Germinal center (tissue), 1 donor: ENCODE measurements at regions not wholly inside any gene's neighbourhood (a gene's known extent, or its start where the extent isn't known, plus 50 kb on each side); places are given as distances from the start of the nearest gene placed in this dataset.

Experiments
- DNase-seq: peaks from one replicate; pipeline ENCODE4 v3.0.0; 2012; ENCODE audit warnings: mixed read lengths, low spot score

GRCh38 chr5:73339051-73339575, 109.5 kb downstream of the FOXD1 start:
- DNase-seq: no peak

DNA sequence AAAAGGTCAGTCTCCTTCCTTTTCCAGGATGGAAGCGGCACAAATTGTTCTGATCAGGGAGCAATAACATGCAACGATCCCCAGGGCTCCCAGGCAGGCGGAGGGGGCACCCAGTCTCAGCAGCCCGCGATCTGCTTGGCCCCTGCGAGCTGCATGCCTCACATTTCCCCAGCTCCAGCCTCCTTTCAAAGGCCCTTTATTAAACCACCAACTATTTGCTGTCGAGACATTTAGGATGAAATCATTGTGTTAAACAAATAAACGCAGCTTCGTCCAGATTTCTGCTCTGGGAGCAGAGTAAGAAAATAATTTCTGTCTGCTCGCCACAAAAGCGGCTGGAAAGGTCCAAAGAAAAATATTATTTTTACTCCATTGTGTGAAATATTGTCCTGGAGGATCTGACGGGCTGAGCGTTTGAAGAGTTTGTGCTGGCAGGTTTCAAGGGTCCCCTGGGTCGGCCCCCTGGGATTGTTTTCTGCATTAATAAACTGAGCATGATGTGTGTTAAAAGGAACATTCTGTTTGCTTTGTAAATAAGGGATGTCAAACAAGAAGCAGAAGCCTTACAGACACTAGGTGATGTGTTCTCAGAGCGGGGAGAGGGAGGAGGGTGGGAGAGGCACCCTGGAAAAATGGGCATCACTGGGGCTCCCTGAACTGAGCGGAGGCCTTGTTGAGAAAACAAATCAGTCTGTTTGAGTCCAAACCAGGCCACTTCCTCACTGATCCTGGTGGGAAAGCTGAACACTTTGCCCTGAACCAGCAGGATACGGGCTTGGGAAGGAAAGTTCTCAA, 110.1 kb downstream of the FOXD1 start:
- DNase-seq: no peak

DNA sequence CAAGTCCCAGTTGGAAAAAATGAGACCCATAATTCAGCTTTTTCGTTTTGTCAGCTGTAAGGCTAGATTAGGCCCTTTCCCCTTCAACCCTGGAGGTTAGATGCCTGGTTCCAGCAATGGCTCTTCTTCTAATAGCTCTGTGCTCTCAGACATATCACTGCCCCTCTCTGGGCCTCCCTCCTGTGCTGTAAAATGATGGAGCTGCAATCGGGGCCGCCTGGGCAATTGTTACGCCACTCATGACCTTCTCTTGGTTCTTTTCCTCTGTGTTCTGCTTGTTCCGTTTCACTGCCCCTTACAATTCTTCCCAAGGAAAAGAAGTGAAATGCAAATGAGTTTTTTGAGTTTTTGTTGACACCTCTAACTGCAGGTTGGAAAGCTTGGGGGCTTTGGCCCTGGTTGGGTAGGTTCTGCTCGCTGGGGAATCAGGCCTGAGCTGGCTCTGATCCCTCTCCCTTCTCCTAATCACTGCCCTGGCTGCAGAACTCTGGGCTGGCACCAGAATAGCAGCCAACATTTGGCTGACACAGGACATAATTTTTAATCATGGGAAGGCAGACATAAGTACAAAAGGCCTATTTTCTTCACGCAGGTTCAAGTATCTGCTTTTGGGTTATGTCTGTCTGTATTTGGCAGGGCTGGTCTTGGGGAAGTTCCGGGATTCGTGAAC, 110.9 kb downstream of the FOXD1 start:
- DNase-seq: no peak

DNA sequence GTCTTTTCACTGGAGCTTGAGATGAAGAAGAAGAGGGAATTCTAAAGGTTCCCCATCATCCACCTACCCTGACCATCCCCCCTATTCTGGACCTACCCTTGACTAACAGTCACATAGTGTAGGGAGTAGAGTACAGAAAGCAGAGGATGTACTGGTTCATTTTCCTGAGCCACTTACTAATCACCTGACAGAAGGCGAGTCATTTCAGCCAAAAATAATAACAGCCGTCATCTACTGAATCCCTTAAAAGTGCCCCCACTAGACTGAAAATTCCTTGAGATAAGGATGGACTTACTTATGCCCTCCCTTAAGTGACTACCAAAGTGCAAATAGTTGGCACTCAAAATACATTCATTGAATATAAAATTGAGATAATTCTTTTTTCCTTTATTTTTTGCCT, 112.2 kb downstream of the FOXD1 start:
- no peak for DNase-seq

GRCh38 chr5:73333944-73334703, 114.5 kb downstream of the FOXD1 start:
- DNase-seq: no peak

- no peak for DNase-seq
These were observed 118.0 kb downstream of the FOXD1 start for GRCh38 chr5:73330613-73331012.

GRCh38 chr5:73328640-73329039, 119.9 kb downstream of the FOXD1 start:
- DNase-seq: no peak

DNA sequence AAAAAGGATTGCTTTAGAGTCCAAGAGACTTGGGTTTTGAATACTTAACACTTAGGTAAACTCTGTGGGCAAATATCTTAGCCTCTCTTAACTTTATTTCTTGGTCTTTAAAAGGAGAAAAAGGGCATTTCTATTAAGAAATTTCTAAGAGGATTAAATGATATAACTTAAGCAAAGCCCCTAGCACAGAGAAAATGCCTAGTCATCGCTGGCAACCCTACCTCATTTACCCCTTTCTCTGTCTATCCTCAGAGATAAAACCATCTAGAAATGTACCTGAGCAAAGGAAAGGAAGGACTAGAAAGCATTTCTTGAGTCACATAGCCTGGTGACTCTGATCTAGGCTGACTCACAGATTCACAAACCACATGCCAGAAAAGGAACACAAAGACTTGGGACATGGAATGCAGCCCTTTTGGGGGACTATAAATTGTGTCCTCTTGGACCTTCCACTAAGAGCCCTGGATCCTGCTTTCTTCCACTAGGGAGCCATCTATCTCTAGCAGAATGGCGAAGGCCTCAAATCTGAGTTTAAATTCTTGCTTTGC, 120.6 kb downstream of the FOXD1 start:
- no peak for DNase-seq

DNA sequence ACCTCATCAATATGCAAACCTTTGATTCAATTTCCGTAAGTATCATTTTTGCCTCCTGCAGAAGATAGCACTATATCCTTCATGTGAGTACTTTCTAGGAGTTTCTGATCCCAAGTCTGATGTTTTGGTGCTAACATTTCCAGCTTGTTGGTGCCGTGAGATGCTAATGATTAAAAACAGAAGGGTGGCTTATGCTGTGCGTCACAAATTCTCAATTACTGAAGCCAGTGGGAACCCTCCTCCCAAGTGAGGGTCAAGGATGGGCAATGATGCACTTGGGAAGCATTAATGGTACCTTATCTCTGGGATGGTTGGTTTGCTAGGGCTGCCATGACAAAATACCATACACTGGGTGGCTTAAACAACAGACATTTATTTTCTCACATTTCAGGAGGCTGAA, 123.0 kb downstream of the FOXD1 start:
- no peak for DNase-seq

GRCh38 chr5:73323466-73323865, 125.1 kb downstream of the FOXD1 start:
- DNase-seq: no peak

DNA sequence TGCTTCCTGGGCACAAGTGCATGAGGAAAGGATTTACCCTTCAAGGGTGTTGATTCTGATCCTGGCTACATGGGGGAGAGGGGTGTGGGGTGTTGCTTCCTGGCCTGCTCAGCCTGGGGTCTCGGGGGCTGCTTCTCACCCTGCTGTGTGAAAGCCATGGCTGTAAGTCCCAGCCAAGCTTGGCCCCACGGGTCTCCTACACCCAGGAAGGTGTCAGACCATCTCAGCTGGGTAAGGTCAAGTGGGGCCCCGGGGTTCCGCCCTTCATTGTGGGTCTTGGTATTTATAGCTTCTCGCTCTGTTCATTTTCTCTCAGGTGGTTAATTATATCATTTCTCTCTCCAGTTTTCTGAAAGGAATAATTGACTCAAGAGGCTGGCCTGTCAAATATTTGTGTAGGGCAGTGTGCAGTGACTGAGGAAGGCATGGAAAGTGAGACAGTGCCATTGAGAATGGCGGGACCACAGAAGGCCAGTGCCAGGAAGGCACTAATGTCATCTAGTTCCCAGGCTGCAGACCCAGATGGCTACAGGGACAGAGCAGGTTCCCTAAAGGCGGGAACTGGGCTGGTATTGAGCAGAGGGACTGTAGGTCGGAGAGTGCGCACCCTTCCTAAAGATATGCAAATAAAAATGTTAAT, 126.0 kb downstream of the FOXD1 start:
- no peak for DNase-seq

- DNase-seq: no peak
These were observed 126.7 kb downstream of the FOXD1 start for GRCh38 chr5:73321757-73322436.

GRCh38 chr5:73319036-73319435, 129.5 kb downstream of the FOXD1 start:
- no peak for DNase-seq

GRCh38 chr5:73318308-73318719, 130.3 kb downstream of the FOXD1 start:
- DNase-seq: no peak

- DNase-seq: no peak
These were observed 131.1 kb downstream of the FOXD1 start for GRCh38 chr5:73317523-73317922.

DNA sequence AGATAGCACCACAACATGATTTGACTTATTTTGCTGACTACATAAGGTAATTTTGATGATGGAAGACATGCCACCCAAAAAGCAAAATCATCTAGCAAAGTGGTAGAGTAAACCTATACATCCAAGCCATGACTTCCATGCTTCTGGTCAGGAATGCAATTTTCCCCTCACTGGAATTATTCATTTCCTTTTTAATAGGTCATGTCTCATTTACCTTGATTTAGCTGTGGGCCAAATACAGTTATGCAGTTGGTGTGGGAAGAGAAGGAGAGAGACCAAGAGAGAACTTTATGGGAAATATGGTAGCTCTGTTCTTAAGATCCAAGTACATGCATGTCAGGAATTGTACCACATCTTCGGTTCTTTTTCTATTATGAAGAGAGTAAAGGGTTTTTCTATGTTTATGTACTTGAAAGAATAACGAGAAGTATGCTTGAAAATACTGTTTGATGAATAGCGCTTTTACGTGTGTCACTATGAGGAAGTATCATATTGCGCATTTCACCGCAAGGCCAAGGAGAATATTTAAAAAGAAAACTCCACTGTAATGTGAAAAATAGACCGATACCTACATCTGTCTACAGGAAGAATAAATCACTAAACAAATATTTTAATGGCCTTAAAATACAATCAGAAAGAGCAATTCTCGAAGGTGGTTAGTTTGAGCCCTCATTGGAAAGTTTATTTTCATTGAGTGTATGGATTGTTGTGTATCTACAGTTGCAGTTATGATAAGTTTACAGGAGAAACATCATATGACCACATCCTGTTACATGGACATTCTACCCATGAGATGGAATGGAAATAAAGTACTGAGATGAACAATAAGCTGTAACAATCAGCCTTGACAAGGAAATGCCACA, 134.0 kb downstream of the FOXD1 start:
- DNase-seq: no peak

DNA sequence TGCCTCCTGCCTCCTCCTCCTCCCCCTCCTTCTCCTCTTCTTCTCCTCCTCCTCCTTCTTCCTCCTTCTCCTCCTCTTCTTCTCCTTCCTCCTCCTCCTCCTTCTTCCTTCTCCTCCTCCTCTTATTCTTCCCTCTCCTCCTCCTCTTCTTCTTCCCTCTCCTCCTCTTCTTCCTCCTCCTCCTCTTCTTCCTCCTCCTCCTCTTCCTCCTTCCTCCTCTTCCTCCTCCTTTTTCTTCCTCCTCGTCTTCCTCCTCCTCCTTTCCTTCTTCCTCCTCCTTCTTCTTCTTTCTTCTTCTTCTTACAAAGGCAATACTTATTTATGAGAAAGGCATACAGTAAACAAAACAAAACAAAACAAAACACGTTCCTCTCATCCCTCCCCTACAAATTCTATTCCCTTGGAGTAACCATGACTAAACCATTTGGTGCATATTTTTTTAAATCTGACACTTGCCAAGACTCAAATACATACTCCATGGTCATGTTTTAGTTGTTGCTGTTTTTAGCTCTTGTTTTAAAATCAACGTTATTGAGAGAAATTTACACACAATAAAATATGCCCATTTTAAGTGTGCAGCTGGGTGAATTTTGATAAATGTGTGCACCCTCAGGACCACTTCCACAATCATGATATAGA, 135.6 kb downstream of the FOXD1 start:
- no peak for DNase-seq

- no peak for DNase-seq
These were observed 136.3 kb downstream of the FOXD1 start for GRCh38 chr5:73312146-73312871.
